HepG2 (cell line): ENCODE measurements at regions not wholly inside any gene's neighbourhood (a gene's known extent, or its start where the extent isn't known, plus 50 kb on each side); places are given as distances from the start of the nearest gene placed in this dataset.

Experiments used
- ATAC-seq: fragments of 200-7000 bp; cut with Tn5 transposase; 3 replicates; pipeline ENCODE4 v1.9.1; 2020; ENCODE audit warnings: mild to moderate bottlenecking, moderate library complexity
- BruUV-seq: library from RNA; stranded (reverse); fragments of 400-500 nt; replicated peaks from 2 replicates; lab custom pipeline; 2021; lab: Mats Ljungman, UMichigan
- CTCF ChIA-PET: fragments of 300-600 bp; formaldehyde crosslinking; extraction: SDS; loops from one replicate; lab custom pipeline; 2021; ENCODE audit warnings: low total read pairs, inconsistent platforms, low intra/inter-chr PET ratio; lab: Yijun Ruan, JAX
- POLR2A ChIA-PET: fragments of 350-600 bp; sonication (Branson Sonifier 250); formaldehyde crosslinking; loops from one replicate; lab custom pipeline; 2020; ENCODE audit warnings: antibody characterized with exemption, inconsistent platforms; lab: Yijun Ruan, JAX
- DNase-seq: peaks from one replicate; pipeline ENCODE4 v3.0.0-alpha.2; 2015; ENCODE audit warnings: low spot score
- FAIRE-seq: peaks from 3 replicates; lab custom pipeline; 2011; peaks lifted over from hg19 to GRCh38; lab: Jason Lieb, UNC
- H2AFZ ChIP-seq: one replicate; pipeline ENCODE4 v1.6.1; 2011; ENCODE audit warnings: low read length, inconsistent platforms
- H3K27ac ChIP-seq: fragments of 300-600 bp; 3 replicates; pipeline ENCODE4 v1.8.0; 2011; ENCODE audit warnings: mixed run types, mild to moderate bottlenecking, mixed read lengths, low read length, inconsistent platforms; ENCODE audit not compliant: insufficient read depth; ENCODE audit errors: extremely low read length
- H3K27me3 ChIP-seq, 2 experiments: fragments of 200-600 bp in 1 of 2; 2 replicates in 1 of 2; 3 replicates in 1 of 2; pipeline versions ENCODE4 v1.6.0 to v1.8.0; 2011; ENCODE audit warnings: low read length in 2 of 2, mild to moderate bottlenecking in 2 of 2, moderate library complexity in 2 of 2, inconsistent platforms in 1 of 2; ENCODE audit not compliant: insufficient read depth in 2 of 2, control insufficient read depth in 1 of 2
- H3K36me3 ChIP-seq, 2 experiments: fragments of 200-600 bp in 1 of 2; replicated peaks in 1 of 2; 2 replicates in 1 of 2; 3 replicates in 1 of 2; pipeline versions ENCODE4 v1.5.1 to v1.8.0; 2011; ENCODE audit warnings: low read length in 2 of 2, inconsistent platforms in 1 of 2; ENCODE audit not compliant: insufficient read depth in 2 of 2, control insufficient read depth in 1 of 2
- H3K4me1 ChIP-seq: 2 replicates; pipeline ENCODE4 v1.5.1; 2012; ENCODE audit warnings: low read length, inconsistent platforms; ENCODE audit not compliant: insufficient read depth
- H3K4me2 ChIP-seq: 2 replicates; pipeline ENCODE4 v1.6.0; 2011; ENCODE audit warnings: low read depth, low read length, inconsistent platforms
- H3K4me3 ChIP-seq, 3 experiments: fragments of 200-600 bp in 1 of 3; sonication (generic), shearing (Covaris generic) in 1 of 3; replicated peaks in 1 of 3; 2 replicates each; pipeline ENCODE4 v1.5.1; 2011 to 2016; ENCODE audit warnings: low read length in 3 of 3, inconsistent platforms in 2 of 3, low read depth in 2 of 3, mild to moderate bottlenecking in 2 of 3, control low read depth in 1 of 3, mixed read lengths in 1 of 3; ENCODE audit not compliant: insufficient read depth in 1 of 3
- H3K79me2 ChIP-seq: one replicate; pipeline ENCODE4 v1.6.1; 2011; ENCODE audit warnings: low read length, inconsistent platforms; ENCODE audit not compliant: insufficient read depth
- H3K9ac ChIP-seq: 2 replicates; pipeline ENCODE4 v1.6.0; 2011; ENCODE audit warnings: mild to moderate bottlenecking, low read depth, low read length, inconsistent platforms; ENCODE audit not compliant: insufficient read depth
- H3K9me3 ChIP-seq: 2 replicates; pipeline ENCODE4 v1.5.1; 2012; ENCODE audit warnings: mild to moderate bottlenecking, low read length
- H4K20me1 ChIP-seq: 2 replicates; pipeline ENCODE4 v1.6.0; 2011; ENCODE audit warnings: inconsistent platforms, mild to moderate bottlenecking, low read length, moderate library complexity; ENCODE audit not compliant: insufficient read depth
- CCAR2 ChIP-seq: fragments of 200-400 bp; formaldehyde crosslinking; optimal IDR thresholded peaks from 2 replicates; pipeline ENCODE3; 2018; ENCODE audit warnings: low read depth, mild to moderate bottlenecking, low read length, moderate library complexity
- MATR3 ChIP-seq: sonication (generic); formaldehyde crosslinking; IDR thresholded peaks from 2 replicates; pipeline ENCODE4 v1.4.0; 2020; ENCODE audit warnings: missing genetic modification reagents
- MEIS2 ChIP-seq: sonication (generic); formaldehyde crosslinking; IDR thresholded peaks from 2 replicates; pipeline ENCODE4 v1.9.0; 2021; ENCODE audit warnings: mild to moderate bottlenecking, missing genetic modification reagents
- NAIF1 ChIP-seq: sonication (generic); formaldehyde crosslinking; IDR thresholded peaks from 2 replicates; pipeline ENCODE4 v1.5.0; 2020; ENCODE audit warnings: mild to moderate bottlenecking, missing genetic modification reagents, borderline replicate concordance
- NKX3-1 ChIP-seq: sonication (generic); formaldehyde crosslinking; IDR thresholded peaks from 2 replicates; pipeline ENCODE4 v1.5.0; 2020; ENCODE audit warnings: missing genetic modification reagents
- REPIN1 ChIP-seq: sonication (generic); formaldehyde crosslinking; IDR thresholded peaks from 2 replicates; pipeline ENCODE4 v1.8.0; 2022; ENCODE audit warnings: missing genetic modification reagents, low read depth, mild to moderate bottlenecking, borderline replicate concordance
- SRSF4 ChIP-seq: fragments of 200-400 bp; formaldehyde crosslinking; IDR thresholded peaks from one replicate; pipeline ENCODE4 v1.6.1; 2018; ENCODE audit warnings: mild to moderate bottlenecking, low read depth, low read length, moderate library complexity; ENCODE audit not compliant: poor library complexity, severe bottlenecking
- ZBTB42 ChIP-seq: sonication (generic); formaldehyde crosslinking; IDR thresholded peaks from 2 replicates; pipeline ENCODE4 v1.5.0; 2020; ENCODE audit warnings: mild to moderate bottlenecking, missing genetic modification reagents
- ZNF543 ChIP-seq: sonication (generic); formaldehyde crosslinking; IDR thresholded peaks from 2 replicates; pipeline ENCODE4 v1.4.0; 2020; ENCODE audit warnings: mild to moderate bottlenecking, missing genetic modification reagents
- ZNF605 ChIP-seq: sonication (generic); formaldehyde crosslinking; IDR thresholded peaks from 2 replicates; pipeline ENCODE4 v1.8.0; 2022; ENCODE audit warnings: mild to moderate bottlenecking, missing genetic modification reagents
- ZNF720 ChIP-seq: sonication (generic); formaldehyde crosslinking; IDR thresholded peaks from 2 replicates; pipeline ENCODE4 v1.4.0; 2020; ENCODE audit warnings: missing genetic modification reagents
- ZSCAN9 ChIP-seq: IDR thresholded peaks from 2 replicates; pipeline ENCODE4 v1.6.1; 2016; ENCODE audit warnings: borderline replicate concordance
- WGBS: methylation state at CpG from one replicate; pipeline ENCODE4 v1.1.6; 2017; ENCODE audit warnings: low lambda C conversion rate; 5-methylcytosine and 5-hydroxymethylcytosine counted together
- in situ Hi-C: cut with HindIII; loops from 2 replicates; pipeline ENCODE4 v1.10.0; 2017; ENCODE audit warnings: low pct_unique_long_range_greater_than_20kb; ENCODE audit not compliant: extremely low pct_ligation_motif_present
- intact Hi-C: fragments of 100-400 bp; cut with micrococcal nuclease; formaldehyde crosslinking; loops from one replicate; pipeline ENCODE4 v1.10.0; 2022; ENCODE audit not compliant: unreplicated experiment

DNA sequence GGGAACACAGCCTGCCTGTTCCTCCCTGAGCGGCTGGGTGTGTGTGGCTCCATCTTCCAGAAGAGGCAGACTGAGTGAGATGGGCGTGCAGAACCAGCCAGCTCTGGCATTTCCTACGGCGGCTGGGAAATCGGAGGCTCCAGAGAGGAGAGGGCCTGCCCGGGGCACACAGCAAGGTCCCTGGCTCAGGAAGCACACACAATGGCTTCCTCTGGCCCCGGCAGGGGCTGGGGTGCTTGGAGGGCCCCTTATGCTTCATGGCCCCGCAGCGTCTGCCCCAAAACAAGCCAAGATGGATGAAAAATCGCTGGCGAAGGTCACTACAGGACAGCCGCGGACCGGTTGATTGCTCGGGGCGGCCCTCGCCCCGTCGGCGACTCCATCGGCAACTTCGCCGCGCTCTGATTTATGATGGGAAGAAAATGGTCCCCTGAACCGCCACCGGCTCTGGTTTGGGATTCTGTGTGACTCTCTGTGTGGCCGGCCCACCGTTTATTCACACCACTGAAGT, 191.5 kb upstream of the C14orf180 start:
- Histone ChIP-seq H3K9me3 (no peaks in the 10 kb centered on the region), H3K4me1 (no peaks in the 10 kb centered on the region), H3K9ac (no peak overlapping the region), H3K36me3 (no peaks in the 10 kb centered on the region), H3K27ac (no peak overlapping the region), H3K27me3 (peaks cover 20 to 92% of the 10 kb centered on the region in 2 experiments), H4K20me1 (no peaks in the 10 kb centered on the region), H3K79me2 (no peaks in the 10 kb centered on the region), H3K4me3 (no peak overlapping the region), H3K4me2 (no peak overlapping the region), H2AFZ (no peak overlapping the region)
- DNase-seq (no peak), FAIRE-seq (no peak), ATAC-seq (no peak)
- intact Hi-C loops: no loop called here
- TF ChIP-seq NKX3-1 (CRISPR knock-in tag): no peak
- no peak for TF ChIP-seq SRSF4
- no peak for TF ChIP-seq ZBTB42
- TF ChIP-seq ZSCAN9: no peak
- no peak for TF ChIP-seq ZNF543 (CRISPR knock-in tag)
- no peak for TF ChIP-seq MATR3 (CRISPR knock-in tag)
- no peak for TF ChIP-seq ZNF720
- TF ChIP-seq NAIF1 (CRISPR knock-in tag): no peak
- TF ChIP-seq MEIS2: no peak
- TF ChIP-seq CCAR2: no peak
- no peak for TF ChIP-seq ZNF605 (CRISPR knock-in tag)
- TF ChIP-seq REPIN1 (CRISPR knock-in tag): no peak
- WGBS: 45% methylated on average over 12 of the region's 28 CpGs
- in situ Hi-C loops: no loop called here
- CTCF ChIA-PET: no interaction called here
- POLR2A ChIA-PET: no interaction called here
- BruUV-seq: no TSS peak
